C4-2B (cell line): ENCODE measurements at regions not wholly inside any gene's neighbourhood (a gene's known extent, or its start where the extent isn't known, plus 50 kb on each side); places are given as distances from the start of the nearest gene placed in this dataset.

Experiments
- H3K27ac ChIP-seq: fragments of 450-650 bp; 2 replicates; pipeline ENCODE4 v1.5.1; 2017
- ZFX ChIP-seq: fragments of 450-650 bp; IDR thresholded peaks from 2 replicates; pipeline ENCODE4 v1.6.1; 2017
- TF ChIP-seq, protein P1 (sequence below): fragments of 450-650 bp; conservative IDR thresholded peaks from 2 replicates; pipeline ENCODE4 v1.5.1; 2017; ENCODE audit warnings: mild to moderate bottlenecking

DNA sequence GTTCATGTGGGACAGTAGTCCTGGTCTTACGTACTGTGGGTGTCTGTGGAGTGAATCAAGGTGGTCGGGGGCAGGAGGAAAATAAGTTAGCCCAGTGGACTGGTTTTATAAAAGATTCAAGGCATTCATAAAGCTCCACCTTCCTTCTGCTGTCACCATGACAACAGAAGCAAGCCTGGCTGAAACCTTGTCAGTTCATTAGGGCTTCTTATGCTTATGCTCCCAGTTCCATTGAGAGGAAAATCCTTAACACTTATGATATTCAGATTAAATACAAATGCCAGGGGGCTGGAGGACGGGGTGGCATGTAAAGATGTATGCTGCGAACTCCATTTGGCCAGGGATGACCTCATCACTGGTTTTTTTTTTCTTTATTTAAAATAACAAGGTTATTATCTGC is 283.1 kb upstream of the ATP10A start:
- no peak for TF ChIP-seq ZFX
- TF ChIP-seq, protein P1, sequence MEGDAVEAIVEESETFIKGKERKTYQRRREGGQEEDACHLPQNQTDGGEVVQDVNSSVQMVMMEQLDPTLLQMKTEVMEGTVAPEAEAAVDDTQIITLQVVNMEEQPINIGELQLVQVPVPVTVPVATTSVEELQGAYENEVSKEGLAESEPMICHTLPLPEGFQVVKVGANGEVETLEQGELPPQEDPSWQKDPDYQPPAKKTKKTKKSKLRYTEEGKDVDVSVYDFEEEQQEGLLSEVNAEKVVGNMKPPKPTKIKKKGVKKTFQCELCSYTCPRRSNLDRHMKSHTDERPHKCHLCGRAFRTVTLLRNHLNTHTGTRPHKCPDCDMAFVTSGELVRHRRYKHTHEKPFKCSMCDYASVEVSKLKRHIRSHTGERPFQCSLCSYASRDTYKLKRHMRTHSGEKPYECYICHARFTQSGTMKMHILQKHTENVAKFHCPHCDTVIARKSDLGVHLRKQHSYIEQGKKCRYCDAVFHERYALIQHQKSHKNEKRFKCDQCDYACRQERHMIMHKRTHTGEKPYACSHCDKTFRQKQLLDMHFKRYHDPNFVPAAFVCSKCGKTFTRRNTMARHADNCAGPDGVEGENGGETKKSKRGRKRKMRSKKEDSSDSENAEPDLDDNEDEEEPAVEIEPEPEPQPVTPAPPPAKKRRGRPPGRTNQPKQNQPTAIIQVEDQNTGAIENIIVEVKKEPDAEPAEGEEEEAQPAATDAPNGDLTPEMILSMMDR: no peak
- no peak overlapping the region for H3K27ac ChIP-seq

DNA sequence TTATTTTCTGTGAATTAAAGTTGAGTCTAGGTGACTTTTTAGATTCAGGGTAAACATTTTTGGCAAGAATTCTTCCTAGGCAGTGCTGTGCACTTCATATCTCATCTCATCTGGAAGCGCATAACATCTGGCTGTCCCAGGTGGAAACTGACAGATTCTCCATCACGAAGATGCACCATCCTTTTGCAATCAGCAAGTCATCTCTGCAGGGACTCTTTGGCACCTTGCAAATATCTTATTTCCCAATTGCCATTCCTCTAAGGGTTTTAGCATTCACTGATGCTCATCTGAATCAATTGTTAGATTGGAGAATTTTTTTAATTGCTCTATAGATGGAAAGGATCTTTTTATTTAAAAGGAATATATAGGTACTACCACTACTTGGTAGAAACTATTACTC is 282.7 kb upstream of the ATP10A start:
- H3K27ac ChIP-seq: no peak overlapping the region
- TF ChIP-seq ZFX: no peak
- TF ChIP-seq, protein P1: no peak

DNA sequence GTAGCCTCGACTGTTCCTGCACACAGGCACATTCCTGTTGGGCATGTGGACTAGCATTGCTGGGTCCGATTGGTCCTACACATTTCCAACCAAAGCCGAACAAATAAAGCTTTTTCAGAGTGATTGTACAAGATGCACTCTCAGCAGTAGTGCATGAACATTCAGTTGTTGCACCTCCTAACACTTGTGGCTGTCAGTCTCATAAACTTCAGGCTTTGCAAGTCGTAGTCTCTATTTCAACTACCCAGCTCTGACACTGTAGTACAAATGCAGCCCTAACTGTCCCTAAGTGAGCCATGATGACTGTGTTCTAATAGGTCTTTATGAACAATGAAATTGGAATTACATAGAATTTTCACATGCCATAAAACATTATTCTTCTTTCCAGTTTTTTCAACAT is 281.7 kb upstream of the ATP10A start:
- no peak overlapping the region for H3K27ac ChIP-seq
- TF ChIP-seq, protein P1: no peak
- no peak for TF ChIP-seq ZFX

DNA sequence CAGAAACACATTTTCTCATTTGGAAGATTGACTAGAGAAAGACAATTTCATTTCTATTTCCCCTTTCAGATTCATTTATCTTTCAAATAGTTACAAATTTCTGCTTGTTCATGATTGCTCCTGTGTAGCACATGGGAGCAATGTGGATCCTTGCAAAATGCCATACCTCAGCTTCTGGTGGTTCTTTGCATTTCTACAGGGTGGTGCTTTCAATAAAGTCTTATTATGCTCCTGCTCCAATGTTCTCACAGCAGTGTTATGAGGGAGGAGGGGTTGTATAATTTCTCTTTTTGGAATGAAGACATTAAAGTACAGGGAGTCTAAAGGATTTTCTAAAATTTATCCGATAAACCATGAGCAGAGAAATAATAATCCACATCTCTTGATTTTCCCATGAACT is 280.1 kb upstream of the ATP10A start:
- no peak for TF ChIP-seq ZFX
- TF ChIP-seq, protein P1: no peak
- H3K27ac ChIP-seq: no peak overlapping the region

DNA sequence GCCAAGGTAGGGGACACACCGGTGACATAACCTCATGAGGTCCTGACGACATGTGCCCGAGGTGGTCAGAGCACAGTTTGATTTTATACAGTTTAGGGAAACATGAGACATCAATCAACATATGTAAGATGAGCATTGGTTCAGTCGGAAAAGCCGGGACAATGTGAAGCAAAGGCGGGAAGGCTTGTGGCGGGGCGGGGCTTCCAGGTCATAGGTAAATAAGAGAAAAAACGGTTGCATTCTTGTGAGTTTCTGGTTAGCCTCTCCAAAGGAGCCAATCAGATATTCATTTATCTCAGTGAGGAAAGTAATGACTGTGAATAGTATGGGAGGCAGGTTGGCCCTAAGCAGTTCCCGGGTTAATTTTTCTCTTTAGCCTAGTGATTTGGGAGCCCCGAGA is 271.7 kb upstream of the ATP10A start:
- no peak for TF ChIP-seq ZFX
- TF ChIP-seq, protein P1: no peak
- no peak overlapping the region for H3K27ac ChIP-seq

DNA sequence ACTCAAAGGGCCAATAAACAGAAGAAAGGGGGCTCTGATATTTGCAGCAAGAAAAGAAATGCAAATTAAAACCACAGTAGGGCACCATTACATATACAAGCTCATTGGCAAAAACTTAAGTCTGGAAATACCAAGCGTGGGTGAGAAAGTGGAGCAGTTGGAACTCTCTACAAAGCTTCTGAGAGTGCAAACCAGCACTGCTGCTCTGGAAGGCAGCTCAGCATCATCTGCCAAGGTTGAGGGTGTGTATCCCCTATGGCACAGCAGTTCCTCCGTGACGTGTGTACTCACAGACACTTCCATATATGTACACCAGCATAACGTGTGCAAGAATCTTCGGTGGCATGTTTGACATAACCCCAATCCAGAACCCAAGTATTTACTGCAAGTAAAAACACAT is 271.0 kb upstream of the ATP10A start:
- H3K27ac ChIP-seq: no peak overlapping the region

DNA sequence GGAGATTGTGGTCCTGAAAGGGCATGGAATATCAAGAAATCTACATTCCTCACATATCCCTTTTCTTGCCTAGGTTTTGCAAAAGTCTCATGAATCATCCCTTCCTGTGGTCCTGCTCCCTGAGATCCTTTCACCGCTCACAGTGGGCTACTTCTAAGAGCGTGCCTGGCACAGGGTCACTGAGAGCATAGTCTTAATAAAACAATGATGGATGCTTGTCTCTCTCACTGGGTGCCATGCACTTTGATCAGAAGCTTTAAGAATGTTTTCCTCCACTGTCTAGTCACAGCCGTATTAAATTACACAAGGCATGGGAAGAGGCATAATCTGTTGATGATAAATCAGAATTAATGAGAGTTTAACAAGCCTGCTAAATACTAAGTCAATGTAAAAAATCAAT is 269.7 kb upstream of the ATP10A start:
- TF ChIP-seq, protein P1: no peak
- TF ChIP-seq ZFX: no peak
- H3K27ac ChIP-seq: no peak overlapping the region

More for the DNA sequence above, 271.0 kb upstream of the ATP10A start:
- no peak for TF ChIP-seq ZFX
- TF ChIP-seq, protein P1: no peak
